ENCODE measurements at regions not wholly inside any gene's neighbourhood (a gene's known extent, or its start where the extent isn't known, plus 50 kb on each side); places are given as distances from the start of the nearest gene placed in this dataset.

- Histone ChIP-seq H3K27me3 (no peaks in the 10 kb centered on the region), H3K4me3 (no peak overlapping the region), H3K27ac (no peak overlapping the region), H3K4me1 (peaks cover 0 to 3% (median 0%) of the 10 kb centered on the region in 4 donors), H3K36me3 (no peaks in the 10 kb centered on the region), H3K9me3 (no peaks in the 10 kb centered on the region)
- WGBS, 2 donors: 77 to 81% methylated on average over 2 of the region's 2 CpGs
- TF ChIP-seq CTCF (IDR thresholded peaks at IDR 0.05): no peak
- no peak for TF ChIP-seq POLR2A (IDR thresholded peaks at IDR 0.05)
- TF ChIP-seq EP300 (IDR thresholded peaks at IDR 0.05): no peak
- DNase-seq (ENCODE audit: low spot score in 2 of 2): no peak
Measured at GRCh38 chr2:104046466-104046865, 807.4 kb upstream of the POU3F3 start.

- WGBS, 2 donors: 91 to 94% methylated on average over 10 of the region's 10 CpGs
- TF ChIP-seq CTCF (IDR thresholded peaks at IDR 0.05) (no peak), EP300 (IDR thresholded peaks at IDR 0.05) (no peak), POLR2A (IDR thresholded peaks at IDR 0.05) (no peak)
- H3K36me3 ChIP-seq: no peaks in the 10 kb centered on the region
Measured at GRCh38 chr2:104047516-104047915, 806.4 kb upstream of the POU3F3 start.

GRCh38 chr2:104049438-104049837 is 804.5 kb upstream of the POU3F3 start:
- H3K27me3 ChIP-seq: no peaks in the 10 kb centered on the region
- TF ChIP-seq EP300 (IDR thresholded peaks at IDR 0.05): no peak
- DNase-seq (ENCODE audit: low spot score in 2 of 2): no peak
- H3K9me3 ChIP-seq: no peaks in the 10 kb centered on the region
- H3K4me1 ChIP-seq: peaks cover 0 to 3% (median 0%) of the 10 kb centered on the region in 4 donors
- 55 to 62% methylated on average over 4 of the region's 4 CpGs for WGBS, 2 donors
- no peak overlapping the region for H3K27ac ChIP-seq
- no peak overlapping the region for H3K4me3 ChIP-seq
- no peaks in the 10 kb centered on the region for H3K36me3 ChIP-seq

More at GRCh38 chr2:104047516-104047915, 806.4 kb upstream of the POU3F3 start:
- Histone ChIP-seq H3K27me3 (no peaks in the 10 kb centered on the region), H3K9me3 (no peaks in the 10 kb centered on the region), H3K27ac (no peak overlapping the region), H3K4me3 (no peak overlapping the region), H3K4me1 (peaks cover 0 to 3% (median 0%) of the 10 kb centered on the region in 4 donors)
- no peak for DNase-seq (ENCODE audit: low spot score in 2 of 2)

- H3K9me3 ChIP-seq: no peaks in the 10 kb centered on the region
- H3K27ac ChIP-seq: no peak overlapping the region
- H3K4me3 ChIP-seq: no peak overlapping the region
- peaks cover 0 to 3% (median 0%) of the 10 kb centered on the region in 4 donors for H3K4me1 ChIP-seq
- TF ChIP-seq POLR2A (IDR thresholded peaks at IDR 0.05): no peak
- TF ChIP-seq EP300 (IDR thresholded peaks at IDR 0.05): no peak
- no peak for TF ChIP-seq CTCF (IDR thresholded peaks at IDR 0.05)
- DNase-seq (ENCODE audit: low spot score in 2 of 2): no peak
- no peaks in the 10 kb centered on the region for H3K27me3 ChIP-seq
- no peaks in the 10 kb centered on the region for H3K36me3 ChIP-seq
- WGBS, 2 donors: 58 to 59% methylated on average over 5 of the region's 5 CpGs
Measured at GRCh38 chr2:104049981-104050380, 803.9 kb upstream of the POU3F3 start.

- 68 to 72% methylated on average over 5 of the region's 5 CpGs for WGBS, 2 donors
- no peaks in the 10 kb centered on the region for H3K27me3 ChIP-seq
- no peak overlapping the region for H3K4me3 ChIP-seq
- no peaks in the 10 kb centered on the region for H3K36me3 ChIP-seq
- H3K4me1 ChIP-seq: peaks cover 0 to 3% (median 0%) of the 10 kb centered on the region in 4 donors
- no peak for DNase-seq (ENCODE audit: low spot score in 2 of 2)
- TF ChIP-seq POLR2A (IDR thresholded peaks at IDR 0.05) (no peak), EP300 (IDR thresholded peaks at IDR 0.05) (no peak), CTCF (IDR thresholded peaks at IDR 0.05) (no peak)
- no peaks in the 10 kb centered on the region for H3K9me3 ChIP-seq
- no peak overlapping the region for H3K27ac ChIP-seq
Measured at GRCh38 chr2:104050656-104051242, 803.2 kb upstream of the POU3F3 start.
